Activated naive CD4-positive, alpha-beta T cell (primary cell): ENCODE measurements at regions not wholly inside any gene's neighbourhood (a gene's known extent, or its start where the extent isn't known, plus 50 kb on each side); places are given as distances from the start of the nearest gene placed in this dataset.
"Not testable (repeated sequence)": the region's sequence is repeated elsewhere in the genome, so short reads cannot be mapped to it uniquely, and the experiment has no call there.

Experiments used
- DNase-seq, 4 experiments: peaks; one replicate each; lab custom pipeline; 2025; lab: John Stamatoyannopoulos, UW

GRCh38 chr9:29588361-29588760, 2015.1 kb upstream of the C9orf72 start:
- no peak for DNase-seq

- no peak for DNase-seq
Observed at GRCh38 chr9:29609282-29609681, 2036.0 kb upstream of the C9orf72 start.

- no peak for DNase-seq
Observed at GRCh38 chr9:29613773-29614172, 2040.5 kb upstream of the C9orf72 start.

GRCh38 chr9:29616844-29617243, 2043.6 kb upstream of the C9orf72 start:
- no peak for DNase-seq

- DNase-seq, result no peak
Observed at GRCh38 chr9:29625292-29625731, 2052.0 kb upstream of the C9orf72 start.

- no peak for DNase-seq
Observed at GRCh38 chr9:29625931-29626330, 2052.7 kb upstream of the C9orf72 start.

- not testable (repeated sequence) for DNase-seq
Observed at GRCh38 chr9:29628856-29629255, 2055.6 kb upstream of the C9orf72 start.

GRCh38 chr9:29637471-29638237, 2064.4 kb upstream of the C9orf72 start:
- no peak for DNase-seq

- no peak for DNase-seq
Observed at GRCh38 chr9:29640507-29640906, 2067.2 kb upstream of the C9orf72 start.

- DNase-seq, result no peak
Observed at GRCh38 chr9:29644514-29644913, 2071.2 kb upstream of the C9orf72 start.

- DNase-seq, result no peak
Observed at GRCh38 chr9:29647451-29647850, 2074.2 kb upstream of the C9orf72 start.

GRCh38 chr9:29648132-29648531, 2074.9 kb upstream of the C9orf72 start:
- no peak for DNase-seq

- DNase-seq, result no peak
Observed at GRCh38 chr9:29648601-29649000, 2075.3 kb upstream of the C9orf72 start.

GRCh38 chr9:29656641-29657406, 2083.5 kb upstream of the C9orf72 start:
- no peak for DNase-seq

GRCh38 chr9:29657821-29658220, 2084.5 kb upstream of the C9orf72 start:
- DNase-seq, result no peak

- no peak for DNase-seq
Observed at GRCh38 chr9:29659014-29659413, 2085.7 kb upstream of the C9orf72 start.

- DNase-seq, result no peak
Observed at GRCh38 chr9:29659736-29660135, 2086.5 kb upstream of the C9orf72 start.

- DNase-seq, result no peak
Observed at GRCh38 chr9:29668732-29669131, 2095.5 kb upstream of the C9orf72 start.

- DNase-seq, result no peak
Observed at GRCh38 chr9:29669613-29670012, 2096.3 kb upstream of the C9orf72 start.

- no peak for DNase-seq
Observed at GRCh38 chr9:29685531-29685930, 2112.2 kb upstream of the C9orf72 start.

- DNase-seq, result no peak
Observed at GRCh38 chr9:29691145-29691544, 2117.9 kb upstream of the C9orf72 start.

- no peak for DNase-seq
Observed at GRCh38 chr9:29691758-29692407, 2118.6 kb upstream of the C9orf72 start.

- no peak for DNase-seq
Observed at GRCh38 chr9:29697011-29697410, 2123.7 kb upstream of the C9orf72 start.
